ENCODE measurements at regions not wholly inside any gene's neighbourhood (a gene's known extent, or its start where the extent isn't known, plus 50 kb on each side); places are given as distances from the start of the nearest gene placed in this dataset.
"Not testable (repeated sequence)": the region's sequence is repeated elsewhere in the genome, so short reads cannot be mapped to it uniquely, and the experiment has no call there.

- FAIRE-seq = no peak
- no peak for TF ChIP-seq POLR2A (IDR thresholded peaks at IDR 0.05; ENCODE audit: low read depth, low read length)
- DNase-seq (ENCODE audit: insufficient read length, low spot score) = no peak
Measured at GRCh38 chr10:36441557-36441956, 683.8 kb upstream of the ANKRD30A start.

GRCh38 chr10:36440539-36440938, 684.9 kb upstream of the ANKRD30A start:
- no peak for DNase-seq (ENCODE audit: insufficient read length, low spot score)
- TF ChIP-seq POLR2A (IDR thresholded peaks at IDR 0.05; ENCODE audit: low read depth, low read length) = no peak
- FAIRE-seq = no peak

GRCh38 chr10:36437367-36437766, 688.0 kb upstream of the ANKRD30A start:
- no peak for TF ChIP-seq POLR2A (IDR thresholded peaks at IDR 0.05; ENCODE audit: low read depth, low read length)
- no peak for DNase-seq (ENCODE audit: insufficient read length, low spot score)
- FAIRE-seq = no peak

- TF ChIP-seq POLR2A (IDR thresholded peaks at IDR 0.05; ENCODE audit: low read depth, low read length) = no peak
- no peak for FAIRE-seq
Measured at GRCh38 chr10:36428507-36428906, 696.9 kb upstream of the ANKRD30A start.

GRCh38 chr10:36425131-36425797, 700.1 kb upstream of the ANKRD30A start:
- FAIRE-seq = no peak
- no peak for TF ChIP-seq POLR2A (IDR thresholded peaks at IDR 0.05; ENCODE audit: low read depth, low read length)
- no peak for DNase-seq (ENCODE audit: insufficient read length, low spot score)

More at GRCh38 chr10:36428507-36428906, 696.9 kb upstream of the ANKRD30A start:
- DNase-seq (ENCODE audit: insufficient read length, low spot score) = no peak

GRCh38 chr10:36424502-36424901, 700.9 kb upstream of the ANKRD30A start:
- no peak for FAIRE-seq
- no peak for DNase-seq (ENCODE audit: insufficient read length, low spot score)
- no peak for TF ChIP-seq POLR2A (IDR thresholded peaks at IDR 0.05; ENCODE audit: low read depth, low read length)

- no peak for TF ChIP-seq POLR2A (IDR thresholded peaks at IDR 0.05; ENCODE audit: low read depth, low read length)
- DNase-seq (ENCODE audit: insufficient read length, low spot score) (no peak), FAIRE-seq (peak; percentile 38)
Measured at GRCh38 chr10:36423821-36424248, 701.6 kb upstream of the ANKRD30A start.

GRCh38 chr10:36421992-36422391, 703.4 kb upstream of the ANKRD30A start:
- no peak for TF ChIP-seq POLR2A (IDR thresholded peaks at IDR 0.05; ENCODE audit: low read depth, low read length)
- DNase-seq (ENCODE audit: insufficient read length, low spot score) = no peak
- no peak for FAIRE-seq

GRCh38 chr10:36416513-36416912, 708.9 kb upstream of the ANKRD30A start:
- TF ChIP-seq POLR2A (IDR thresholded peaks at IDR 0.05; ENCODE audit: low read depth, low read length) = no peak
- DNase-seq (ENCODE audit: insufficient read length, low spot score) (no peak), FAIRE-seq (no peak)

- no peak for TF ChIP-seq POLR2A (IDR thresholded peaks at IDR 0.05; ENCODE audit: low read depth, low read length)
- FAIRE-seq (peak; percentile 93), DNase-seq (ENCODE audit: insufficient read length, low spot score) (peak; percentile 3)
Measured at GRCh38 chr10:36412942-36413341, 712.5 kb upstream of the ANKRD30A start.

- FAIRE-seq; DNase-seq (ENCODE audit: insufficient read length, low spot score): not testable (repeated sequence)
Measured at GRCh38 chr10:36400238-36400637, 725.2 kb upstream of the ANKRD30A start.

- FAIRE-seq = no peak
Measured at GRCh38 chr10:36393801-36394200, 731.6 kb upstream of the ANKRD30A start.

GRCh38 chr10:36391405-36391804, 734.0 kb upstream of the ANKRD30A start:
- FAIRE-seq (no peak), DNase-seq (ENCODE audit: insufficient read length, low spot score) (no peak)
- no peak for TF ChIP-seq POLR2A (IDR thresholded peaks at IDR 0.05; ENCODE audit: low read depth, low read length)

More at GRCh38 chr10:36393801-36394200, 731.6 kb upstream of the ANKRD30A start:
- no peak for DNase-seq (ENCODE audit: insufficient read length, low spot score)
- TF ChIP-seq POLR2A (IDR thresholded peaks at IDR 0.05; ENCODE audit: low read depth, low read length) = no peak

GRCh38 chr10:36390221-36390620, 735.2 kb upstream of the ANKRD30A start:
- TF ChIP-seq POLR2A (IDR thresholded peaks at IDR 0.05; ENCODE audit: low read depth, low read length) = no peak
- FAIRE-seq (no peak), DNase-seq (ENCODE audit: insufficient read length, low spot score) (no peak)

- DNase-seq (ENCODE audit: insufficient read length, low spot score) (no peak), FAIRE-seq (no peak)
- no peak for TF ChIP-seq POLR2A (IDR thresholded peaks at IDR 0.05; ENCODE audit: low read depth, low read length)
Measured at GRCh38 chr10:36388166-36388565, 737.2 kb upstream of the ANKRD30A start.
